CD4-positive, alpha-beta T cell treated with Interleukin-4 for 1 hour (primary cell): ENCODE measurements at regions not wholly inside any gene's neighbourhood (a gene's known extent, or its start where the extent isn't known, plus 50 kb on each side); places are given as distances from the start of the nearest gene placed in this dataset.

Source experiments
- DNase-seq, 2 donors: peaks; one replicate each; pipeline ENCODE4 v3.0.0-alpha.2; 2020 to 2022

GRCh38 chr14:98961191-98961590, 310.8 kb downstream of the BCL11B start:
- no peak for DNase-seq

DNA sequence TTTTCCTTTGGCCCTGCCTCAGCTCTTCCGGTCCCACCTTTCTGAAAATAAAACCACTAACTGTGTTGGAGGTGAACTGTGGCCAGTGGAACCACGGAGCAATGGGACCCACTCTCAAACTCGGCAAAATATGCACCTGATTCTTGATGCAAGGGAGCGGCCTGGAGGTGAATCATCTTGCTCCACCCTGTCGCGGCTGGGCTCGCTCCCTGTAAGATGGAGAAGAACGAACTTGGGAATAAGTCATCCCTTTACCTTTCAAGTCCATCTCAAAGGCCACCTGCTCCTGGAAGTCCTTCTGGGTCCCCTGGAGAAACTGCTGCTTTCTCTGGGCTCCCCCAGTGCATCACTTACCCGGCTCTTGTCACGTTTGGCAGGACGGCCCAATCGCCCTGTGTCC, 309.9 kb downstream of the BCL11B start:
- DNase-seq = no peak

DNA sequence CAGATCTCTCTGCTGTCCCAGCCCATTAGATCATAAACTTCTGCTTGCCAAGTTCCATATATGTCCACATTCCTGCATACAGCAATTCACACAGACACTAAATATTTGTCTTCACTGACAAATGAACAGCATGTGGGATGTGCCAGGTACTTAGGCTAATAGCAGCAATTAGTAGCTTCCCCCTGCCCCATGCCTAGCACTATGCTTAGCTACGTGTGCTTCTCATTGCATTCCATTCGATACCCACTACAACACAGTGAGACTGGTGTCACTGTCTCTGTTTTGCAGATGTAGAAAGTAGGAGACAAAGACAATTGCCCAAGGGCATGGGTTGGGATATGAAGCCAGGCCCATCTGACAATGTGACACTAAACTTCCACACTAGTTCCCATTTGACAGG, 308.4 kb downstream of the BCL11B start:
- DNase-seq = no peak

DNA sequence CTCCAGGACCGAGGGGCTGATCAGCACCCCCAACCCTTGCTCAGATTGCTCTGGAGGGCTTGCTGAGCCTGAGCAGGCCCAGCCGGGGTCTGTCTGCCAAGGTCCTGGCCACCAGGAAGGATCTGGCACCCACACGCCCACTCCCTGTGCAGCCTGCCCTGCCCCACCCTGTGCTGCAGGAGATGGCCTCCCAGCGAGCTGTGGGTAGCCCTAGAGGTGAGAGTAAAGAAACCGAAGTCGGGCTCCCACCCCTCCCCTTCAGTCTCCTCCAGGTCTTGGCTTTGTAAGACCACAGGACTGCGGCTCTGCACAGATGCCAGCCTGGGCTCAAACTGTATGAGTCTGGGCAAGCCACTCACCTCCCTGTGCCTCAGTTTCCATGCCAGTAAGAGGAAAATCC, 307.8 kb downstream of the BCL11B start:
- no peak for DNase-seq

DNA sequence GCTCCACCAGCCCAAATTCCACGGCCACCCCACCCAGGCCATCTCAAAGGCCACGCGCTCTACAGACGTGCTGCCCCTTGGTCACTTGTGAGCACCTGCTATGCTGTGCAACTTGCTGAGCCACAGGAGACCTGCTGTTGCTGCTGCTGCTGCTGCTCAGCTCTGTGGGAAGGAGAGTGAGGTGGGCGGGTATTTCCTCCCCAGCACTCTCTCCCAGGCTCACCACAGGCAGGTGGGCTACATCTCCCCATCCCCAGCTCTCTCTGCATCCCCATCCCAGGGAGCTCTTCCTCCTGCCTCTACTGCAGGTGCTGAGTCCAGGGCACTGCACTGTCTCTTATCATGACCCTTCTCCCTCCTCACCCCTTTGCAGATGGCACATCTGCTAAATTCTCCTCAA, 306.9 kb downstream of the BCL11B start:
- DNase-seq = no peak

DNA sequence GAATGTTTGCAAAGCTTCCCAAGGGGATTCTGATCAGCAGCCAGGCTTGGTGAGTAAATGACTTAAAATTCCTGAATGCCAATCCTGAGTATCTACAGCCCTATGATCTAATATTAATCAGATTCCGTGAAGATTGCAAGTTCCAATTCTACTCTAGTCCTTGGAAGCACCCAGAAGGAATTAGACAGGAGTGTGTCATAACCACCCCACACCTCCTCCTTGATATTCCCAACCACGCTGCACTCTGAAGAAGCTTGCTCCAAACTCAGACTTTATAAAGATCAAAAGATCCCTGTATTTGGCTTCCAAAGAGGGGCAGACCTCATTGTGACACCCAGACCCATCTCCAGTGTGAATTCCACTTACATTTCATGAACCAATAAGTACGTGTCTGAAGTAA, 306.0 kb downstream of the BCL11B start:
- DNase-seq = no peak

DNA sequence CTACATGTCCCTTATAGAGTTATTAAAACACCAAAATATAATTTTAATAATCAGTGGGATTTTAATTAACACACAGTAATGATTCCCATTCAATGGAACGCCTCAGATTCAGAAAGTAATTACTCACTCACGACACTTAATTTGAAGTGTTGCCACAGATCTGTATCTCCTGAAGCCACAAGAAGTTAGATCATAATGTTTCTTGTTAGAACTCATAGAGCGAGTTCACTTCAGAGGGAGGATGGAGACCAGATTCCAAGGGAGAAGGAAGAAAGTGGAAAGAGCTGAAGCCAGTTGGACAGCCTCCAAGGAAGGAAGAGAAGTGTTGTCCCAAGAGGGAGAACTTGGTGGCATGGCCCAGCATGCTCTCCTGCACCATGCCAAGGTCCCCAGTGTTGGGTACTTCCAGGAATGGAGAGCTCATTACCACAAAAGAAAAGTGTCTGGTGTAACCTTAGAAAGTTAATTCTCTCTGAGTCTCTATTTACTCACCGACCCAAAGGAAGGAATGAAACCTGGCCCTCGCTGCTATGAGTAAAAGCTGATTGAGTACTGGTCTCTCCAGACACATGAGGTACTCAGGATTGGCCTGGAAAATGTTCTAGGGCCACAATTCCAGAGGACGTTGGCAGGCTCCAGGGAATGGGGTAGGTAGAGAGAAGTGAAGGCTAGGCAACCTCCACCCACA, 305.4 kb downstream of the BCL11B start:
- no peak for DNase-seq

DNA sequence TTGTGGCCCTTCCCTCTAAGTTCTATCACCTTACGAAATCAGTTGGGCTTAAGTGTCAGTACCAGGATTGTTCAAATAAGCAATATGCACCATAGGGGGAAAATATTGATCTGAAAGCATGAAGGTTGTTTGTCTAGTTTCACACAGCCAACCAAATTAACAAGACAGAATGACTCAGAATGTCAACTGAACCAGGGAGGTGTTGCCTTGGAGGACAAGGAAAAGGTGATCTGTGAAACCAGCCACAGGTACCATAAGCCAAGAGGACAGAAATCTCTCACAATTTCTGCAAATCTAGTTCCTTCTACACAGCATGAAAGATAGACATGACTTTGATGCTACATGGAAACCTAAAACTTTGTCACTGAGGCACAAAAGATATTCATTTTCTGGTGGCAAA, 297.9 kb downstream of the BCL11B start:
- no peak for DNase-seq

- no peak for DNase-seq
Measured at GRCh38 chr14:98976271-98976670, 295.7 kb downstream of the BCL11B start.

DNA sequence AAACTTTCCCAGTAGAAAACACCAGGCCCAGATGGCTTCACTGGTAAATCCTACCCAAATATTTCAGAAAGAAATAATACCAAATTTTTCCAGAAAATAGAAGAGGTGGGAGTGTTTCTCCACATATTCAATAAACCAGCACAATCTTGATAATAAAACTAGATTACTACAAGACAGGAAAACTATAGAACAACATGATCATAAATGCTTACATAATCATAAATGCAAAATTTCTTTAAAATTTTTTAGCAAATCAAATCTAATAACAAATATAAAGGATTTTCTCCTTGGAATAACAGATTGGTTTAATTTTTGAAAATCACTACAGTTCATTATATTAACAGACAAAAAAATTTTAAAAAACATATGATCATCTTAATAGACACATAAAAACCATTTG, 294.5 kb downstream of the BCL11B start:
- no peak for DNase-seq

DNA sequence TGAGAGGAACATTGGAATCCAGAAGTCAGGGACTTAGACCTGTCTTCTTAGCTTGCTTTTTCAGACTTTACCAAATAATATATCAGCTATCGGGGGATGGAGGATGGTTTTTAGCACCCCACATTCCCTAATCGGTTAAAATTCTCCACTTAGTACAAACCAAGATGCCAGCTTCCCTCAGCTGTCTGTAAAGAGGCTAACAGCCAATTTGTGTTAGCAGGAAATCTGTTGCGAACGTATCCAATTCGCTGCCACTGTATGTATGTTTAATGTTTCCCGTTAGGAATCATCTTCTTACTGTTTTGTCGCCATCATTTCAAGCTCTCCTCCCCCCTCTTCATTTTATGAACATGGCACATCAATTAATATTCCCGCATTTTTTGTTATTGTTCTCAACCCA, 289.0 kb downstream of the BCL11B start:
- no peak for DNase-seq

- DNase-seq = no peak
Measured at GRCh38 chr14:98984027-98984718, 287.8 kb downstream of the BCL11B start.

- peak; percentile 75 to 85 for DNase-seq
Measured at GRCh38 chr14:98984719-98985041, 287.3 kb downstream of the BCL11B start.

- no peak for DNase-seq
Measured at GRCh38 chr14:98993818-98994217, 278.2 kb downstream of the BCL11B start.

DNA sequence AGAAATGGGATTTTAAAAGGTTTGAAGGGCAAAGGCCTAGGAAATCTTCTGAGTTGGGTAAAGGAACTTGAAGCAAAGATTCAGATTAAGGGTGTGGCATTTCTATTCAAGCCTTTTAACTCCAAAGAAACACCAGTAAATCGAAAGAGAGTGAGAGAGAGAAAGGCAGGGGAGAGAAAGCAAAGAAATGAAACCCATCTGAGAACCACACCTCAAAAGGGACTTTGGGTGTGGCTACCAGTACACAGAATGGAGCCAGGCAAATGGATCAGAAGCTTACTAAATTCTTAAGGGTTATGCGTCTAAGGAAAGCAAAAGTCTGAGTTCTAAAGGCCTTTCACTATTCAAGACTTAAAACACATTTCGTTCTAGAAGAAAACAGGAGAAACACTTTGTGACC, 277.4 kb downstream of the BCL11B start:
- DNase-seq = peak in 1 of 2 donors; percentile 20

- no peak for DNase-seq
Measured at GRCh38 chr14:98997526-98998205, 274.3 kb downstream of the BCL11B start.

DNA sequence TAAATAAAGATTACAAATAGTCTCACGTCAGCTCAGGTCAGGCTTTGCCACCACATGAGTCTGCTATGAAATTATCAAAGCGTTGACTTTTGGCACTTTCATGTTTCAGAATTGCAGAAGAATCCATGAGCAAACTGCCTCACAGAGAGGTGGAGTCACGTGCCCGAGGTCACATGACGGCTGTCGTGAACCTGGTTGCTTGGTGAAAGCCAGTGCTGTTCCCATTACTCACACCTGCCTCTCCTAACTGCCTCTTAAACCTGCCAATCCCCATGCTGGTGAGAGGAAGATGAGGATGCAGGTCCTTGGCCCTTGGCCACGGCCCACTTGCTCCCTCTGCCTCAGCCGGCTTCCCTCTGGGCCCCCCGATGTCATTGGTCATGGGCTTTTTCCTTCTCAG, 272.7 kb downstream of the BCL11B start:
- DNase-seq = no peak

DNA sequence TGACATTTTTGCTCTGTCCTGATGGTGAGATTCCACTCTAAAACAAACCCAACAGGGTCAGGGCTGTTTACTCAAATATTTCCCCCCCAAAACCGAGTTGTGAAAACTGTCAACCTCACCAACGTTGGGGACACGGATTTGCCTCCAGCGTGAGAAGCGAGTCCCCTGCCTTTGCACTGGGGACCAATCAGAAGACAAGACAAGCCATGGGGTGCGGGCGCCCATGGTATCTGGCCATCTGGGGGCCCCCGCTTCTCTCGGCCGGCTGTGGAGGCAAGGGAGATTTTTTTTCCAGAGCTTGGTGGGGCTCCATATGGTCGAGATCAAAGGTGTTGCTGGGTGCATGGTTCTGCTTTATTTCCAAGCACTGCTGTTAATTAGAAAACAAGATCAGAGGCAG, 272.1 kb downstream of the BCL11B start:
- no peak for DNase-seq

DNA sequence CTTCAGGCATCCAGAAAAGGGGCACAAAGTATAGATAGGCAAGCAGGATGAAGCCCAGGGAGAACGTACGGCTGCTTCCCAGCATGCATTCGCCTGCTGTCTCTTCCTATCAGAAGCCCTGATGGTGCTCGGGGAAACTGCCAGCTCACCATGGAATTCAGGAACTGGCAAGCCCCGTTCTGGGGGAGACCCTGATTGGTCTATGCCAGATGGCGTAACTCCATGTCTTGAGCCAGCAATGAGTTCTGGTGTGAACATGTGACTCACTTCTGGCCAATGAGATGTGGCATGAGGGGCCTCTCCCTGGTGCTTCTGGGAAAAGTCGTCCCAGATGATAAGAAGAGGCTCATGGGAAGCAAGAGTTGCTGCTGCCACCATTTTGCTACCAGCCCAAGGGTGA, 270.8 kb downstream of the BCL11B start:
- no peak for DNase-seq

GRCh38 chr14:99003646-99004045, 268.4 kb downstream of the BCL11B start:
- no peak for DNase-seq

- DNase-seq = no peak
Measured at GRCh38 chr14:99004112-99004511, 267.9 kb downstream of the BCL11B start.

DNA sequence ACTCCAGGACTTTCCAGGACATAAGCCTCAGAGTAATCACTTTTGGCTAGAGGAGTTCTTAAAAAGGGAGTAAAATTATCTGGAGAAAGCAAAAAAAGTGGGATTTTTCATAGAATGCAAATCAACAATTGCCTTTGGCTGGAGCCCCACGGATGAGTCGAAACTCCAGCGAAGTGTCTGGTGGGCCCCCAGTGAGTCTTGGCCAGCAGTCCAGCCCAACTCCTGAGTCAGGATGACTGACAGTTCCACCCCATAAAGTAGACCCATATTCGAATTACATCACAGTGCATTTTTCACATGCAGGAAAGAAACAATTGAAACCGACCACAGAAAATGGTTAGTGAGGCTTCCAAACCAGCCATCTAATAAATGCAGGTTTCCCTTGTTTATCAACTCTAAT, 265.7 kb downstream of the BCL11B start:
- DNase-seq = no peak

DNA sequence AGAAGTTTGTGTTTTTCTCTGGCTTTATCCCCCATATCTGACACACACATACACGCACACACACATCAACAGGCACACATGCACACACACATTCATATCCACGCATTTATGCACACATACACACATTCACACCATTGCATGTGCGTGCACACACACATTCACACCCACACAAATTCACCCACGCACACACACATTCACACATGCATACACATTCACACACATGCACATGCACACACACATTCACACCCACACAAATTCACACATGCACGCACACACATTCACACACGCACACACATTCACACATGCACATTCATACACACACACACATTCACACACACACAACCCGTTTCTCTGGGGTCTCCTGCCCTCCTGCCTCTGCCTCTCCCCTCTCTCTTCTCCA, 264.2 kb downstream of the BCL11B start:
- no peak for DNase-seq

GRCh38 chr14:99009871-99010270, 262.1 kb downstream of the BCL11B start:
- peak in 1 of 2 donors; percentile 8 for DNase-seq

- DNase-seq = no peak
Measured at GRCh38 chr14:99011385-99011784, 260.6 kb downstream of the BCL11B start.
